ENCODE measurements at regions not wholly inside any gene's neighbourhood (a gene's known extent, or its start where the extent isn't known, plus 50 kb on each side); places are given as distances from the start of the nearest gene placed in this dataset.

- no peaks in the 10 kb centered on the region for H3K27me3 ChIP-seq (ENCODE audit: control insufficient read depth in 2 of 2, insufficient read depth in 2 of 2, low read length in 2 of 2)
- no peak overlapping the region for H3K27ac ChIP-seq (ENCODE audit: insufficient read depth, low read depth, low read length)
- no peak overlapping the region for H3K9ac ChIP-seq (replicated peaks; ENCODE audit: extremely low read depth, insufficient read depth, low read length)
- no peaks in the 10 kb centered on the region for H3K9me1 ChIP-seq (replicated peaks; ENCODE audit: control insufficient read depth, extremely low read depth, insufficient read depth, low read length)
- dilution Hi-C loops (cut with MboI; ENCODE audit: extremely low pct_ligation_motif_present, low sequenced_read_pairs), result no loop called here
- H3K36me3 ChIP-seq (ENCODE audit: control insufficient read depth in 2 of 2, extremely low read depth in 1 of 2, insufficient read depth in 2 of 2, low read length in 2 of 2), result no peaks in the 10 kb centered on the region
- intact Hi-C loops (cut with micrococcal nuclease), result no loop called here
- H3K4me3 ChIP-seq (replicated peaks in 1 of 3; ENCODE audit: insufficient read depth in 1 of 3, low read depth in 1 of 3, low read length in 3 of 3), result no peak overlapping the region
- H4K20me1 ChIP-seq (replicated peaks; ENCODE audit: control insufficient read depth, extremely low read depth, insufficient read depth, low read length), result no peaks in the 10 kb centered on the region
- peaks cover 2% of the 10 kb centered on the region for H3K9me3 ChIP-seq (replicated peaks; ENCODE audit: control insufficient read depth, insufficient read depth, low read length)
- FAIRE-seq (no peak), DNase-seq (ENCODE audit: low read depth, low spot score) (no peak)
- H2AFZ ChIP-seq (ENCODE audit: low read depth, low read length), result no peak overlapping the region
- POLR2A ChIA-PET, result no interaction called here
- H3K4me1 ChIP-seq (ENCODE audit: control insufficient read depth, extremely low read depth, insufficient read depth, low read length), result no peaks in the 10 kb centered on the region
- H3K4me2 ChIP-seq (ENCODE audit: insufficient read depth, low read length), result no peak overlapping the region
- TF ChIP-seq JUN (IDR thresholded peaks at IDR 0.05; ENCODE audit: borderline replicate concordance, insufficient read depth, insufficient read length, low read depth), result no peak
- TF ChIP-seq FOS (IDR thresholded peaks at IDR 0.05; ENCODE audit: borderline replicate concordance, insufficient read depth, low read length), result no peak
- TF ChIP-seq, protein P1, sequence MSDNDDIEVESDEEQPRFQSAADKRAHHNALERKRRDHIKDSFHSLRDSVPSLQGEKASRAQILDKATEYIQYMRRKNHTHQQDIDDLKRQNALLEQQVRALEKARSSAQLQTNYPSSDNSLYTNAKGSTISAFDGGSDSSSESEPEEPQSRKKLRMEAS (IDR thresholded peaks at IDR 0.05; ENCODE audit: insufficient read depth, insufficient read length), result no peak
- no peak for TF ChIP-seq POLR2A (IDR thresholded peaks at IDR 0.05; ENCODE audit: low read depth, low read length)
- TF ChIP-seq, protein P2, sequence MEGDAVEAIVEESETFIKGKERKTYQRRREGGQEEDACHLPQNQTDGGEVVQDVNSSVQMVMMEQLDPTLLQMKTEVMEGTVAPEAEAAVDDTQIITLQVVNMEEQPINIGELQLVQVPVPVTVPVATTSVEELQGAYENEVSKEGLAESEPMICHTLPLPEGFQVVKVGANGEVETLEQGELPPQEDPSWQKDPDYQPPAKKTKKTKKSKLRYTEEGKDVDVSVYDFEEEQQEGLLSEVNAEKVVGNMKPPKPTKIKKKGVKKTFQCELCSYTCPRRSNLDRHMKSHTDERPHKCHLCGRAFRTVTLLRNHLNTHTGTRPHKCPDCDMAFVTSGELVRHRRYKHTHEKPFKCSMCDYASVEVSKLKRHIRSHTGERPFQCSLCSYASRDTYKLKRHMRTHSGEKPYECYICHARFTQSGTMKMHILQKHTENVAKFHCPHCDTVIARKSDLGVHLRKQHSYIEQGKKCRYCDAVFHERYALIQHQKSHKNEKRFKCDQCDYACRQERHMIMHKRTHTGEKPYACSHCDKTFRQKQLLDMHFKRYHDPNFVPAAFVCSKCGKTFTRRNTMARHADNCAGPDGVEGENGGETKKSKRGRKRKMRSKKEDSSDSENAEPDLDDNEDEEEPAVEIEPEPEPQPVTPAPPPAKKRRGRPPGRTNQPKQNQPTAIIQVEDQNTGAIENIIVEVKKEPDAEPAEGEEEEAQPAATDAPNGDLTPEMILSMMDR (IDR thresholded peaks at IDR 0.05; ENCODE audit: extremely low read depth in 1 of 2, insufficient read depth in 1 of 2, low read depth in 1 of 2, low read length in 2 of 2), result no peak
- no peak for TF ChIP-seq EZH2 (IDR thresholded peaks at IDR 0.05; ENCODE audit: borderline replicate concordance, low read depth, low read length, severe bottlenecking)
- TF ChIP-seq POLR2AphosphoS5 (IDR thresholded peaks at IDR 0.05; ENCODE audit: insufficient read depth, low read depth, low read length), result no peak
- TF ChIP-seq MYC (IDR thresholded peaks at IDR 0.05; ENCODE audit: low read depth, low read length), result no peak
- TF ChIP-seq GATA2 (IDR thresholded peaks at IDR 0.05; ENCODE audit: insufficient read depth, insufficient read length, low read depth, low read length), result no peak
- CTCF ChIA-PET, result no interaction called here
- H3K79me2 ChIP-seq (ENCODE audit: control insufficient read depth, insufficient read depth, low read length), result no peaks in the 10 kb centered on the region
- BruUV-seq (replicated peaks), result no TSS peak
Measured at GRCh38 chr6:95384988-95385387, 192.3 kb upstream of the MANEA start.

Data from endothelial cell of umbilical vein (primary cell).